Erythroblast (primary cell): ENCODE measurements at regions not wholly inside any gene's neighbourhood (a gene's known extent, or its start where the extent isn't known, plus 50 kb on each side); places are given as distances from the start of the nearest gene placed in this dataset.

Experiments used
- DNase-seq, 2 experiments: peaks; one replicate each; lab custom pipeline; 2025; lab: John Stamatoyannopoulos, UW
- GATA1 ChIP-seq: IDR thresholded peaks from 2 replicates; pipeline ENCODE4 v1.6.1; 2011; ENCODE audit warnings: low read depth, mild to moderate bottlenecking, control low read depth, low read length, moderate library complexity
- POLR2A ChIP-seq: IDR thresholded peaks from 2 replicates; pipeline ENCODE4 v1.6.1; 2011; ENCODE audit warnings: mild to moderate bottlenecking, low read length

DNA sequence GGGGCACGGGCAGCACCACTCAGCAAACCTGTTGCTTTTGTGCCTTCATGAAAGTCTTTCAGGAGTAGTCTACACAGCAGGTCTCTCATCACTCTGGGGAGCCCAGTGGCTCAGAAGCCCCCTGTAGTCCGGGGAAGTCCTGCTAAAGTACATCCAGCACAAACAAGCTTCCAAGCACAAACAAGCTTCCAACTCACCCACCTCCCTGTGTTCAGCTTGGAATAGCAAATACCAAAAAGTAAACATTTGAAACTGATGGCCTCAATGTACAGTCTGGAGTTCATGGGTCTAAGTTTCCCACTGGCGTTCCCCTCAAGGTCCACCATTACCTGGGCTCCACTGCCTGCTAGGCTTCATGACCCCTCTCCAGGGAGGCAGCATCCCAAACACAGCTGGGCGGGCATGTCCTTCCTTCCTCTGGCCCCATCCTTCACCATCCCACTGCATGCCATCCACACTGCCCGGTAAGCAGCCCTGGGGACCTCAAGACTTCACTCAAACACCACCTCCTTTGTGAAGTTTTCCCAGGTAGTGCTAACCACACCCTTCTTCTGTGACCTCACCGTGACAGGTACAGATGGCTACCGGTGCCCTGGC is 62.8 kb upstream of the SIAH1 start:
- DNase-seq, result no peak
- TF ChIP-seq POLR2A (no peak), GATA1 (no peak)

DNA sequence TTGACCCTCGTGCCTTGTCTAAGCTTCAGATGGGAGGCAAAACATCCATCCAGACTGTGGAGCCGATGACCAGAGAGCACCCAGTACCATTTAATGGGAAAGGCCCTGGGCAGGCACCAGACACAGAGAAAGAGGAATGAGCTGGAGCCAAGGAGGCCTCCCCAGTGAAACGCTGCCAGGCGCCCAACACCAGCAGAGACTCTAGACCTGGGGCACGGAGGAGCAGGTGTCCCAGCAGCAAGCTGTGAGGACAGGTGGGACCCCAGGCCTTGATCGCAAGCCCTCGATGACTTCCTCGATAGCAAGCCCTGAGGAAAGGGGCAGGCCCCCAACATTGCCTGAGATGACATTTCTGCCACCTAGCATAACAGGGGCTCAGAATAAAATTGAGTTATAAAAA is 62.2 kb upstream of the SIAH1 start:
- no peak for DNase-seq
- no peak for TF ChIP-seq GATA1
- TF ChIP-seq POLR2A, result no peak

DNA sequence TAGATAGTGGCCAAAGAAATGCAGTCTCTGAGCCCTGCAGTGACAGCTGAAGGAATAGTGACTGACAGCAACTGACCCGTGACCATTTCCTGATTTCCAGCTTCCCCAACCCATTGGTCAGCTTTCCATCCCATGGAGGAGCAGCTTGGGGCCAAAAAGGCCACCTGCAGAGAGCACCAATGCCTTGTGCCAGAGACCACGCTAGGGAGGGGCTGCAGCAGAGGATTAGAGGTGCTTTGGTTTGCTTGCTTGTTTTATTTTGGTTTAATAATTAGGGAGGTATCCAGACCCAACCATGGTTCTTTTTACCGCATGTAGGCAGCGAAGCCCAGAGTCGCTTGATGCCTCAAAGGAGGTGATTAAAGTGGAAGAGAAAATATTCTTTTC is 61.3 kb upstream of the SIAH1 start:
- TF ChIP-seq GATA1 (no peak), POLR2A (no peak)
- no peak for DNase-seq

DNA sequence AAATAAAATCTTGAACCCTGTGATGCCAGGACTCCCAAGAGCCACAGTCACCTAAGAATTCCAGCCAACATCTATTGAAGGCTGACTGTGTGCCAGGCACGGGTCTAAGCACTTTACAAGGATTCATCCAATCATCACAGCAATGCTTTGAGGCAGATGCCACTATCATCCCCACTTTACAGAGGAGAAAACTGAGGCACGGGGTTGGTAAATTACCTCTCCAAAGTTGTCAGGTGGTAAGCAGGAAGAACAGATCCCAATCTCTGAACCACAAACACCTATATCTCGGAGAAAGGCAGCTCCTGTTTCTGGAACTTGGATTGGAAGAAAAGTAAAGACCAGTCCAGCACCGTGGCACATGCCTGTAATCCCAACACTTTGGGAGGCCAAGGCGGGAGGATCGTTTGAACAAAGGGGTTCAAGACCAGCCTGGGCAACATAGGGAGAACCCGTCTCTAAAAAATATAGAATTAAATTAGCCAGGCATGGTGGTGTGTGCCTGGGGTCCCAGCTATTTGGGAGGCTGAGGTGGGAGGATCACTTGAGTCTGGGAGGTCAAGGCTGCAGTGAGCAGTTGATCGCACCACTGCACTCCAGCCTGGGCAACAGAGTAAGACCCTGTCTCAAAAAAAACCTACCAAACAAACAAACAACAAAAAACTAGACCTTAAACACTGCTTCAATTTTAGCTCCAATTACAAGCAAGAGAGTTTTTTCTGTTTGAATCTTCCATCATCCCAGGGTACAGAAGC is 60.7 kb upstream of the SIAH1 start:
- DNase-seq, result no peak
- no peak for TF ChIP-seq GATA1
- TF ChIP-seq POLR2A, result no peak

DNA sequence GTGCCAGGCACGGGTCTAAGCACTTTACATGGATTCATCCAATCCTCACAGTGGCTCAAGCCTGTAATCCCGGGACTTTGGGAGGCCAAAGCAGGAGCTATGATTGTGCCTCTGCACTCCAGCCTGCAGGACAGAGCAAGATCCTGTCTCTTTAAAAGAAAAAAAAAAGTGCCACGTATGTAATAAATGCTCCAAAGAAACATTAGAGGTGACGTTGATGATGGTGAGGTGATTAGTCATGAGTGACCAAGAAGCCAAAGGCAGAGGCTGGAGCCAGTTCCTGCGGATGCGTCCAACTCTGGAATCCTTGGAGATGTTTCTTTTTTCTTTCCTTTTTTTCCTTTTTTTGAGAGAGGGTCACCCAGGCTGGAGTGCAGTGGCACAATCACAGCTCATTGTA is 59.4 kb upstream of the SIAH1 start:
- no peak for DNase-seq
- TF ChIP-seq GATA1 (no peak), POLR2A (no peak)

DNA sequence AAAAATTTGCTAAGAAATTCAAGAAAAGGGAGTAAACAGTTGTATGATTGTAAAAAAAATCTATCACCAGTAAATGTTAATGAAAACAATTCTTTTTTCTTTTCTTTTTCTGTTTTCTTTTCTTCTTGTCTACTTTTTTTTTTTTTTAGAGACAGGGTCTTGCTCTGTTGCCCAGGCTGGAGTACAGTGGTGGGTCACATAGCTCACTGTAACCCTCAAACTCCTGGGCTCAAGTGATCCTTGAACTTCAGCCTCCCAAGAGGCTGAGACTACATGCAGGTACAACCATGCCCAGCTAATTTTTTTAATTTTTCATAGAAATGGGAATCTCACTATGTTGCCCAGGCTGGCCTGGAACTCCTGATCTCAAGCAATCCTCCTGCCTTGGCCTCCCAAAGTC is 57.2 kb upstream of the SIAH1 start:
- TF ChIP-seq POLR2A (no peak), GATA1 (no peak)
- no peak for DNase-seq

DNA sequence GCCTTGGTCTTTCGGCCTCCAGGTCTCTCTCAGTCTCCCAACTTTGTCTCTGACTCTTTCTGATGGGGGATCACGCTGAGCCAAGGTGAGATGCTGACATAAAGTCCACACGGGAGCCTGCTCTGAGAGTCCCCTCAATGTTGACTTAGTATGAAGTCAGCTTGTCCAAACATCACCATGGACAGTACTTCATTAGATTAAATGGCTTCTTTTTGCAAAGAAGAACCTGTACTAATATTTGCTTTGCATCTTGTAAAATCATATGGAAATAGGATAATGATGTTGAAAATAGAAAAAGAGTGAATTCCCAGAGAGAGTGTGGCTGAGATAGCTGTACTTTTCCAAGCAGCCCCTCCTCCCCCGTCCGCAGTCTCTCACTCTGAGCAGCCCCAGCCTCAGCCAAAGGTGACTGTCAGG is 56.7 kb upstream of the SIAH1 start:
- TF ChIP-seq GATA1 (no peak), POLR2A (no peak)
- DNase-seq, result no peak

DNA sequence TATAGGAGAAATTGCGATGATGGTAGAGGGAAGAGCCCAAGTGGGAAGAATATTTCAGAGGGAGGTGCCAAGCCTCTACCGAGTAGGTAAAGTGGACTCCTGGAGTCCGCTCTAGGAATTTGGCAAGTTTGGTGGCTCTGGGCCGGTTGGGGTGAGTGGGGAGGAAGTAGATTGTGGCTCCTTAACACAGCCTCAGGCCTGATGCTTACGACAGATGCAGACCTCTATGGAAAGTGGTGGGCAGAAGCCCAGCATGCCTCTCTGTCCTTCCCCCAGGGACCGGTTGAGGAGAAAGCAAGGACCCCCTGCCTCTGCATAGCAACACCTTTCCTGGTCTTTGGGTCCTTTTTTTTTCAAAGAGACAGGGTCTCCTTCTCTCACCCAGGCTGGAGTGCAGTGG is 55.9 kb upstream of the SIAH1 start:
- no peak for TF ChIP-seq POLR2A
- TF ChIP-seq GATA1, result no peak
- DNase-seq, result no peak

DNA sequence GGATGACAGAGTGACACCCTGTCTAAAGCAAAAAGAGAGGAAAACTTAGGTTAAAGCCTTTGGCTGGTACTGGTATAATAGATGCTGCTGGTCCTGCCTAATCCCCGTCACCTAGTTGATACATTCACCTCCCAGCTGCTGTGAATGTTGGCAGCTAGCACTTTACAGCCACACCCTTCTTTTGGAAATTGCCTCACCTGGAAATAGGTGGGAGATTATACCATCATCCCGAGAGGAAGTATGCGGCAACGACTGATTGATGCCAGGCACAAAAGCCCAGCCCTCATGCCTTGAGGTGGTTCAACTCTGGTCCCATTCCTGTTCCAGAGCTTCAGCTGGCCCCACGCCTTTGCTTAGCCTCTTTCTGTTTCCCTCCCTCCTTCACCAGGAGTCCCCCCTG is 53.2 kb upstream of the SIAH1 start:
- no peak for DNase-seq
- no peak for TF ChIP-seq GATA1
- TF ChIP-seq POLR2A, result no peak

DNA sequence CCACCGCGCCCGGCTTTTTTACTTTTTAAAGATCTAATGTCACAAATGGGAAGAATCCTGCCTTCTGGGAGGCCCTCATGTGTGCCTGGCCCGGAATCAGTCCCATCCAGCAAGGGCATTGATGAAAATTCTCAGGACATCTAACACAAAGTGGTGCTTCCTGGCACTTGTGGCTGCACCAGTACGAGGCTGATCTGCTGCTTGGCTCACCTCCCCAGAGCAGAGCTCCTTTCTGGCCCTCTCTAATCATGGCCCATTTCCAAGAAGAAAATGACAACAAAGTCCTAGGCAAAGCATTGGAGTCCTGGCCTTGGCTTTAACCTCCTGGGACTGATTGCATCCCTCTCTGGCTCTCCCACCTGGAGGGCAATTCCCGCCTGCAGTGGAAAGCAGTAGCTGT is 50.7 kb upstream of the SIAH1 start:
- TF ChIP-seq GATA1, result no peak
- TF ChIP-seq POLR2A, result no peak
- no peak for DNase-seq

DNA sequence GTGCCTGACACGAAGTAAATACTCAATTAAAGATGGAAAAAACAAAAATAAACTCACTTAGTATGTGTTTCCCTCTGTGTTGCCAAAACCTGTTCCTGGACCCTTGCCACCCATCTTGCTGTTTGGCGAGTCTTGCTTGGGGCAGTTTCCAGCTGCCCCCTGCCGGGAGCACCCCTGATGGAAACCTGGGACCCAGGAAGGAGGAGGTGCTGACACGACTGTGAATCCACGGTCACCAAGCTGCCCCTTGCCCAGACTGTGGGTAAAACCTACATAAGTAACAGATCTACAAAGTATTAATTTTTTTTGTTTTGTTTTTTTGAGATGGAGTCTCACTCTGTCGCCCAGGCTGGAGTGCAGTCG is 50.1 kb upstream of the SIAH1 start:
- no peak for TF ChIP-seq POLR2A
- TF ChIP-seq GATA1, result no peak
- DNase-seq, result no peak
